Stomach (tissue), 8 donors: ENCODE measurements at regions not wholly inside any gene's neighbourhood (a gene's known extent, or its start where the extent isn't known, plus 50 kb on each side); places are given as distances from the start of the nearest gene placed in this dataset.

Experiments
- DNase-seq, 2 donors: peaks; one replicate each; pipeline versions ENCODE4 v3.0.0 to v3.0.0-alpha.2; 2013 to 2019
- H3K27ac ChIP-seq, 5 donors: fragments of 200-600 bp in 4 of 5; sonication (generic) in 4 of 5; one replicate each; pipeline ENCODE4 v1.5.1; 2013 to 2019; ENCODE audit warnings: mild to moderate bottlenecking in 1 of 5, moderate library complexity in 1 of 5
- H3K27me3 ChIP-seq, 3 donors: fragments of 200-600 bp; sonication (generic); one replicate each; pipeline ENCODE4 v1.5.1; 2017 to 2019; ENCODE audit warnings: mixed run types in 1 of 3
- H3K36me3 ChIP-seq, 4 donors: fragments of 200-600 bp; sonication (generic); 1 replicate in 3 of 4; 2 replicates in 1 of 4; pipeline ENCODE4 v1.5.1; 2016 to 2019
- H3K4me1 ChIP-seq, 4 donors: fragments of 200-600 bp; sonication (generic); one replicate each; pipeline ENCODE4 v1.5.1; 2016 to 2019
- H3K4me3 ChIP-seq, 4 donors: fragments of 200-600 bp; sonication (generic) in 3 of 4; one replicate each; pipeline ENCODE4 v1.5.1; 2016 to 2019; ENCODE audit warnings: mild to moderate bottlenecking in 1 of 4
- H3K9me3 ChIP-seq, 4 donors: fragments of 200-600 bp; sonication (generic); one replicate each; pipeline ENCODE4 v1.5.1; 2016 to 2019
- CTCF ChIP-seq, 7 experiments: fragments of 450-650 bp in 4 of 7; fragments of 200-600 bp in 3 of 7; sonication (generic) in 3 of 7; IDR thresholded peaks; one replicate each; pipeline ENCODE4 v1.5.1; 2016 to 2019; ENCODE audit warnings: antibody characterized with exemption in 7 of 7, control low read depth in 2 of 7, mild to moderate bottlenecking in 1 of 7
- EP300 ChIP-seq: sonication (generic); formaldehyde crosslinking; IDR thresholded peaks from one replicate; pipeline ENCODE4 v1.6.1; 2017; ENCODE audit warnings: antibody characterized with exemption
- POLR2A ChIP-seq, 4 donors: fragments of 450-650 bp; IDR thresholded peaks; one replicate each; pipeline ENCODE4 v1.6.1; 2016; ENCODE audit warnings: antibody characterized with exemption in 4 of 4, control low read depth in 2 of 4, mild to moderate bottlenecking in 1 of 4, moderate library complexity in 1 of 4
- POLR2AphosphoS5 ChIP-seq, 3 donors: sonication (generic); formaldehyde crosslinking; IDR thresholded peaks; one replicate each; pipeline ENCODE4 v1.6.1; 2016; ENCODE audit warnings: antibody characterized with exemption in 3 of 3
- WGBS, 5 donors: extraction: QIAGEN DNeasy Blood & Tissue Kit in 3 of 5; methylation state at CpG; one replicate each; pipeline versions ENCODE4 v1.1.5 to v1.1.7; 2013 to 2018; 5-methylcytosine and 5-hydroxymethylcytosine counted together
- intact Hi-C: fragments of 100-400 bp; cut with DNase I; formaldehyde crosslinking; loops from one replicate; pipeline ENCODE4 v1.15.1; 2023; ENCODE audit warnings: low total_unique reads
- donor health status: healthy with polysubstance abuse.
- donor health status: Bipolar disorder and iron deficiency.
- donor health status: healthy.

- intact Hi-C loops: loop anchor here (10.0 kb wide), 1 partner anchor 55 kb away; no protein-coding TSS in a partner anchor
- Histone ChIP-seq H3K36me3 (no peaks in the 10 kb centered on the region), H3K27me3 (no peaks in the 10 kb centered on the region), H3K4me1 (no peaks in the 10 kb centered on the region), H3K4me3 (no peak overlapping the region), H3K27ac (no peak overlapping the region), H3K9me3 (peaks cover 0 to 30% (median 19%) of the 10 kb centered on the region in 4 donors)
- DNase-seq: no peak
- TF ChIP-seq CTCF (IDR thresholded peaks at IDR 0.05) (no peak), EP300 (no peak), POLR2A (IDR thresholded peaks at IDR 0.05) (no peak), POLR2AphosphoS5 (IDR thresholded peaks at IDR 0.05) (no peak)
- WGBS, 5 donors: 87 to 97% (median 94%) methylated on average over 1 of the region's 1 CpG
These were observed 1650.0 kb downstream of the AMY1C start for GRCh38 chr1:105399716-105400115.

- intact Hi-C loops: no loop called here
- peaks cover 0 to 7% (median 0%) of the 10 kb centered on the region in 4 donors for H3K9me3 ChIP-seq
- DNase-seq: no peak
- no peak overlapping the region for H3K27ac ChIP-seq
- H3K4me3 ChIP-seq: no peak overlapping the region
- no peaks in the 10 kb centered on the region for H3K36me3 ChIP-seq
- no peaks in the 10 kb centered on the region for H3K27me3 ChIP-seq
- TF ChIP-seq CTCF (IDR thresholded peaks at IDR 0.05) (no peak), POLR2A (IDR thresholded peaks at IDR 0.05) (no peak), EP300 (no peak), POLR2AphosphoS5 (IDR thresholded peaks at IDR 0.05) (no peak)
- no peaks in the 10 kb centered on the region for H3K4me1 ChIP-seq
- 71 to 79% (median 76%) methylated on average over 3 of the region's 3 CpGs for WGBS, 5 donors
These were observed 1640.2 kb upstream of the PRMT6 start for GRCh38 chr1:105416261-105416660.

- 64 to 76% (median 64%) methylated on average over 1 of the region's 1 CpG for WGBS, 5 donors
- H3K4me3 ChIP-seq: no peak overlapping the region
- peaks cover 0 to 7% (median 0%) of the 10 kb centered on the region in 4 donors for H3K9me3 ChIP-seq
- no peaks in the 10 kb centered on the region for H3K36me3 ChIP-seq
- DNase-seq: no peak
- H3K4me1 ChIP-seq: no peaks in the 10 kb centered on the region
- intact Hi-C loops: no loop called here
- no peak overlapping the region for H3K27ac ChIP-seq
- TF ChIP-seq POLR2AphosphoS5 (IDR thresholded peaks at IDR 0.05): no peak
- TF ChIP-seq POLR2A (IDR thresholded peaks at IDR 0.05): no peak
- no peak for TF ChIP-seq CTCF (IDR thresholded peaks at IDR 0.05)
- TF ChIP-seq EP300: no peak
- H3K27me3 ChIP-seq: no peaks in the 10 kb centered on the region
These were observed 1637.4 kb upstream of the PRMT6 start for GRCh38 chr1:105419030-105419429.

- intact Hi-C loops: no loop called here
- Histone ChIP-seq H3K36me3 (no peaks in the 10 kb centered on the region), H3K27ac (no peak overlapping the region), H3K9me3 (no peaks in the 10 kb centered on the region), H3K4me1 (no peaks in the 10 kb centered on the region), H3K27me3 (no peaks in the 10 kb centered on the region), H3K4me3 (no peak overlapping the region)
- WGBS, 5 donors: 38 to 46% (median 44%) methylated on average over 2 of the region's 2 CpGs
- TF ChIP-seq CTCF (IDR thresholded peaks at IDR 0.05): no peak
- TF ChIP-seq POLR2AphosphoS5 (IDR thresholded peaks at IDR 0.05): no peak
- no peak for TF ChIP-seq POLR2A (IDR thresholded peaks at IDR 0.05)
- TF ChIP-seq EP300: no peak
- no peak for DNase-seq
These were observed 1628.9 kb upstream of the PRMT6 start for GRCh38 chr1:105427543-105427942.
